Liver (tissue), 8 donors: ENCODE measurements at regions not wholly inside any gene's neighbourhood (a gene's known extent, or its start where the extent isn't known, plus 50 kb on each side); places are given as distances from the start of the nearest gene placed in this dataset.

Experiments used
- DNase-seq: peaks from one replicate; pipeline ENCODE4 v3.0.0-alpha.2; 2017; ENCODE audit warnings: low spot score
- H3K27ac ChIP-seq, 2 donors: one replicate each; pipeline ENCODE4 v1.7.0; 2013; ENCODE audit warnings: inconsistent platforms in 2 of 2, low read length in 2 of 2, control low read depth in 1 of 2, low read depth in 1 of 2, mild to moderate bottlenecking in 1 of 2
- H3K27me3 ChIP-seq, 4 donors: one replicate each; pipeline versions ENCODE4 v1.6.1 to v1.7.0; 2013; ENCODE audit warnings: low read length in 3 of 4, inconsistent platforms in 1 of 4, mild to moderate bottlenecking in 1 of 4, moderate library complexity in 1 of 4; ENCODE audit not compliant: control insufficient read depth in 4 of 4, insufficient read depth in 4 of 4
- H3K36me3 ChIP-seq, 4 donors: one replicate each; pipeline versions ENCODE4 v1.6.1 to v1.7.0; 2013; ENCODE audit warnings: low read length in 3 of 4, mild to moderate bottlenecking in 3 of 4, low read depth in 1 of 4, moderate library complexity in 1 of 4; ENCODE audit not compliant: control insufficient read depth in 4 of 4, insufficient read depth in 3 of 4
- H3K4me1 ChIP-seq, 4 donors: one replicate each; pipeline versions ENCODE4 v1.6.1 to v1.7.0; 2013; ENCODE audit warnings: low read length in 3 of 4, mild to moderate bottlenecking in 3 of 4, moderate library complexity in 1 of 4; ENCODE audit not compliant: control insufficient read depth in 4 of 4, insufficient read depth in 4 of 4
- H3K4me3 ChIP-seq, 3 donors: one replicate each; pipeline versions ENCODE4 v1.6.1 to v1.7.0; 2013; ENCODE audit warnings: low read length in 3 of 3, control low read depth in 1 of 3, low read depth in 1 of 3, mild to moderate bottlenecking in 1 of 3
- H3K9ac ChIP-seq, 2 donors: one replicate each; pipeline ENCODE4 v1.7.0; 2013; ENCODE audit warnings: low read length in 2 of 2, mild to moderate bottlenecking in 2 of 2, moderate library complexity in 2 of 2, control low read depth in 1 of 2, low read depth in 1 of 2
- H3K9me3 ChIP-seq, 4 donors: one replicate each; pipeline versions ENCODE4 v1.6.1 to v1.7.0; 2013; ENCODE audit warnings: low read length in 3 of 4; ENCODE audit not compliant: control insufficient read depth in 4 of 4
- ATF3 ChIP-seq: IDR thresholded peaks from 2 replicates; pipeline ENCODE4 v1.6.1; 2016; ENCODE audit warnings: antibody characterized with exemption
- EGR1 ChIP-seq, 2 donors: IDR thresholded peaks; 2 replicates each; pipeline ENCODE4 v1.6.1; 2016 to 2018; ENCODE audit warnings: antibody characterized with exemption in 2 of 2, low read depth in 2 of 2
- FOXA1 ChIP-seq: IDR thresholded peaks from 2 replicates; pipeline ENCODE4 v1.6.1; 2016; ENCODE audit warnings: antibody characterized with exemption
- FOXA2 ChIP-seq: IDR thresholded peaks from 2 replicates; pipeline ENCODE4 v1.6.1; 2016; ENCODE audit warnings: antibody characterized with exemption
- GABPA ChIP-seq, 2 donors: IDR thresholded peaks in 1 of 2; conservative IDR thresholded peaks in 1 of 2; 2 replicates each; pipeline ENCODE4 v1.6.1; 2016; ENCODE audit warnings: antibody characterized with exemption in 2 of 2, mild to moderate bottlenecking in 1 of 2, moderate library complexity in 1 of 2
- HNF4A ChIP-seq, 2 donors: conservative IDR thresholded peaks; 2 replicates each; pipeline ENCODE4 v1.6.1; 2016; ENCODE audit warnings: antibody characterized with exemption in 2 of 2, mild to moderate bottlenecking in 2 of 2
- HNF4G ChIP-seq: IDR thresholded peaks from 2 replicates; pipeline ENCODE4 v1.6.1; 2016; ENCODE audit warnings: antibody characterized with exemption
- JUND ChIP-seq, 2 donors: IDR thresholded peaks; 2 replicates each; pipeline ENCODE4 v1.6.1; 2016; ENCODE audit warnings: antibody characterized with exemption in 2 of 2
- MAX ChIP-seq: IDR thresholded peaks from 2 replicates; pipeline ENCODE4 v1.6.1; 2016; ENCODE audit warnings: antibody characterized with exemption
- NR2F2 ChIP-seq: IDR thresholded peaks from 2 replicates; pipeline ENCODE4 v1.6.1; 2016; ENCODE audit warnings: antibody characterized with exemption
- RAD21 ChIP-seq, 2 donors: IDR thresholded peaks; 2 replicates each; pipeline ENCODE4 v1.6.1; 2016; ENCODE audit warnings: antibody characterized with exemption in 2 of 2, mild to moderate bottlenecking in 2 of 2
- RXRA ChIP-seq, 2 donors: IDR thresholded peaks; 2 replicates each; pipeline ENCODE4 v1.6.1; 2017 to 2018; ENCODE audit warnings: antibody characterized with exemption in 2 of 2, mild to moderate bottlenecking in 1 of 2
- SP1 ChIP-seq: IDR thresholded peaks from 2 replicates; pipeline ENCODE4 v1.6.1; 2018; ENCODE audit warnings: antibody characterized with exemption, mild to moderate bottlenecking
- TAF1 ChIP-seq: conservative IDR thresholded peaks from 2 replicates; pipeline ENCODE4 v1.6.1; 2016; ENCODE audit warnings: antibody characterized with exemption, mild to moderate bottlenecking
- YY1 ChIP-seq: IDR thresholded peaks from 2 replicates; pipeline ENCODE4 v1.6.1; 2016; ENCODE audit warnings: antibody characterized with exemption, mild to moderate bottlenecking
- ZBTB33 ChIP-seq: IDR thresholded peaks from 2 replicates; pipeline ENCODE4 v1.6.1; 2016; ENCODE audit warnings: antibody characterized with exemption
- WGBS: extraction: QIAGEN DNeasy Blood & Tissue Kit; methylation state at CpG from one replicate; pipeline ENCODE4 v1.1.7; 2013; 5-methylcytosine and 5-hydroxymethylcytosine counted together
- TF ChIP-seq, protein P1 (sequence below): IDR thresholded peaks from 2 replicates; pipeline ENCODE4 v1.6.1; 2016; ENCODE audit warnings: antibody characterized with exemption, mild to moderate bottlenecking
- TF ChIP-seq, protein P2 (sequence below): fragments of 150-350 bp; IDR thresholded peaks from 2 replicates; pipeline ENCODE4 v1.5.1; 2017; ENCODE audit warnings: improper control_type of control experiment, low read depth, low read length; ENCODE audit not compliant: missing input control
- donor health status: healthy.
- donor health status: healthy.
- donor health status: healthy.
- donor health status: healthy.
- donor health status: healthy.

DNA sequence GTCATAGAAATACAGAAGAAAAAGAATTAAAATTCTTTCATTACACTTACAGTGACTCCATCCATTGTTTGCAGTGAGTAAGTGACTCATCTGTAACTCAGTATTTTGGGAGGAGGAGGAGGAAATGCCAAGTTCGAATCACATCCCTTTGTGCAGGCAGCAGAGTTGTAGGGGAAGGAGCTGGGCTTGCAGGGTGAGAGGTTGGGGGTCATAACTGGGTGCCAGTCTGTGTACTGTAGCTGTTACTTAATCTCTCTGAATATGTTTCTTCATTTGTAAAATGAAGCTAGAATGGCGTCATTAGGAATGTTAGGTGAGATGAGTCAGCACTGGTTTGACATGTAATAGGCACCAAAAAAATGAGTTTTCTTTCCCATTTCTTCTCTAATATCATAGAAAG lies 235.7 kb upstream of the ADAMTSL1 start:
- H3K36me3 ChIP-seq = no peaks in the 10 kb centered on the region
- no peak overlapping the region for H3K4me3 ChIP-seq
- H3K4me1 ChIP-seq = no peaks in the 10 kb centered on the region
- WGBS = 75% methylated on average over 2 of the region's 2 CpGs
- no peaks in the 10 kb centered on the region for H3K27me3 ChIP-seq
- H3K9ac ChIP-seq = no peak overlapping the region
- no peak for DNase-seq
- no peak for TF ChIP-seq HNF4G
- no peak for TF ChIP-seq RAD21 (IDR thresholded peaks at IDR 0.05)
- TF ChIP-seq RXRA (IDR thresholded peaks at IDR 0.05) = no peak
- TF ChIP-seq, protein P1, sequence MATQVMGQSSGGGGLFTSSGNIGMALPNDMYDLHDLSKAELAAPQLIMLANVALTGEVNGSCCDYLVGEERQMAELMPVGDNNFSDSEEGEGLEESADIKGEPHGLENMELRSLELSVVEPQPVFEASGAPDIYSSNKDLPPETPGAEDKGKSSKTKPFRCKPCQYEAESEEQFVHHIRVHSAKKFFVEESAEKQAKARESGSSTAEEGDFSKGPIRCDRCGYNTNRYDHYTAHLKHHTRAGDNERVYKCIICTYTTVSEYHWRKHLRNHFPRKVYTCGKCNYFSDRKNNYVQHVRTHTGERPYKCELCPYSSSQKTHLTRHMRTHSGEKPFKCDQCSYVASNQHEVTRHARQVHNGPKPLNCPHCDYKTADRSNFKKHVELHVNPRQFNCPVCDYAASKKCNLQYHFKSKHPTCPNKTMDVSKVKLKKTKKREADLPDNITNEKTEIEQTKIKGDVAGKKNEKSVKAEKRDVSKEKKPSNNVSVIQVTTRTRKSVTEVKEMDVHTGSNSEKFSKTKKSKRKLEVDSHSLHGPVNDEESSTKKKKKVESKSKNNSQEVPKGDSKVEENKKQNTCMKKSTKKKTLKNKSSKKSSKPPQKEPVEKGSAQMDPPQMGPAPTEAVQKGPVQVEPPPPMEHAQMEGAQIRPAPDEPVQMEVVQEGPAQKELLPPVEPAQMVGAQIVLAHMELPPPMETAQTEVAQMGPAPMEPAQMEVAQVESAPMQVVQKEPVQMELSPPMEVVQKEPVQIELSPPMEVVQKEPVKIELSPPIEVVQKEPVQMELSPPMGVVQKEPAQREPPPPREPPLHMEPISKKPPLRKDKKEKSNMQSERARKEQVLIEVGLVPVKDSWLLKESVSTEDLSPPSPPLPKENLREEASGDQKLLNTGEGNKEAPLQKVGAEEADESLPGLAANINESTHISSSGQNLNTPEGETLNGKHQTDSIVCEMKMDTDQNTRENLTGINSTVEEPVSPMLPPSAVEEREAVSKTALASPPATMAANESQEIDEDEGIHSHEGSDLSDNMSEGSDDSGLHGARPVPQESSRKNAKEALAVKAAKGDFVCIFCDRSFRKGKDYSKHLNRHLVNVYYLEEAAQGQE = no peak
- TF ChIP-seq GABPA (IDR thresholded peaks at IDR 0.05 in 1 of 2, conservative IDR thresholded peaks at IDR 0.05 in 1 of 2) = no peak
- no peak for TF ChIP-seq MAX
- TF ChIP-seq JUND (IDR thresholded peaks at IDR 0.05) = no peak
- TF ChIP-seq ZBTB33 = no peak
- no peak for TF ChIP-seq SP1
- TF ChIP-seq, protein P2, sequence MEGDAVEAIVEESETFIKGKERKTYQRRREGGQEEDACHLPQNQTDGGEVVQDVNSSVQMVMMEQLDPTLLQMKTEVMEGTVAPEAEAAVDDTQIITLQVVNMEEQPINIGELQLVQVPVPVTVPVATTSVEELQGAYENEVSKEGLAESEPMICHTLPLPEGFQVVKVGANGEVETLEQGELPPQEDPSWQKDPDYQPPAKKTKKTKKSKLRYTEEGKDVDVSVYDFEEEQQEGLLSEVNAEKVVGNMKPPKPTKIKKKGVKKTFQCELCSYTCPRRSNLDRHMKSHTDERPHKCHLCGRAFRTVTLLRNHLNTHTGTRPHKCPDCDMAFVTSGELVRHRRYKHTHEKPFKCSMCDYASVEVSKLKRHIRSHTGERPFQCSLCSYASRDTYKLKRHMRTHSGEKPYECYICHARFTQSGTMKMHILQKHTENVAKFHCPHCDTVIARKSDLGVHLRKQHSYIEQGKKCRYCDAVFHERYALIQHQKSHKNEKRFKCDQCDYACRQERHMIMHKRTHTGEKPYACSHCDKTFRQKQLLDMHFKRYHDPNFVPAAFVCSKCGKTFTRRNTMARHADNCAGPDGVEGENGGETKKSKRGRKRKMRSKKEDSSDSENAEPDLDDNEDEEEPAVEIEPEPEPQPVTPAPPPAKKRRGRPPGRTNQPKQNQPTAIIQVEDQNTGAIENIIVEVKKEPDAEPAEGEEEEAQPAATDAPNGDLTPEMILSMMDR = no peak
- TF ChIP-seq FOXA2 = no peak
- no peak for TF ChIP-seq ATF3
- TF ChIP-seq FOXA1 = no peak
- TF ChIP-seq TAF1 = no peak
- no peak for TF ChIP-seq NR2F2
- no peak for TF ChIP-seq HNF4A (conservative IDR thresholded peaks at IDR 0.05)
- TF ChIP-seq EGR1 (IDR thresholded peaks at IDR 0.05; ENCODE audit: low read depth in 2 of 2) = no peak
- no peak for TF ChIP-seq YY1
- no peaks in the 10 kb centered on the region for H3K9me3 ChIP-seq
- H3K27ac ChIP-seq = no peak overlapping the region
